NCI-H2171 (cell line): ENCODE measurements at regions not wholly inside any gene's neighbourhood (a gene's known extent, or its start where the extent isn't known, plus 50 kb on each side); places are given as distances from the start of the nearest gene placed in this dataset.

Source experiments
- DNase-seq: peaks from one replicate; lab custom pipeline; 2025; lab: John Stamatoyannopoulos, UW

- no peak for DNase-seq
Observed at GRCh38 chr9:89745601-89746376, 141.0 kb downstream of the GADD45G start.

GRCh38 chr9:89746385-89747116 is 141.7 kb downstream of the GADD45G start:
- no peak for DNase-seq

GRCh38 chr9:89747596-89747995 is 142.8 kb downstream of the GADD45G start:
- DNase-seq = no peak

- DNase-seq = no peak
Observed at GRCh38 chr9:89748021-89748670, 143.3 kb downstream of the GADD45G start.

- no peak for DNase-seq
Observed at GRCh38 chr9:89748831-89749499, 144.2 kb downstream of the GADD45G start.

- DNase-seq = no peak
Observed at GRCh38 chr9:89749500-89750116, 144.8 kb downstream of the GADD45G start.

- DNase-seq = no peak
Observed at GRCh38 chr9:89750117-89750791, 145.4 kb downstream of the GADD45G start.

- DNase-seq = no peak
Observed at GRCh38 chr9:89751079-89751825, 146.4 kb downstream of the GADD45G start.

- no peak for DNase-seq
Observed at GRCh38 chr9:89752154-89752553, 147.3 kb downstream of the GADD45G start.

GRCh38 chr9:89753472-89754055 is 148.8 kb downstream of the GADD45G start:
- DNase-seq = no peak

GRCh38 chr9:89754193-89754592 is 149.4 kb downstream of the GADD45G start:
- no peak for DNase-seq

- peak; percentile 33 for DNase-seq
Observed at GRCh38 chr9:89755821-89756220, 151.0 kb downstream of the GADD45G start.

GRCh38 chr9:89756891-89757537 is 152.2 kb downstream of the GADD45G start:
- DNase-seq = no peak

- DNase-seq = no peak
Observed at GRCh38 chr9:89757776-89758528, 153.1 kb downstream of the GADD45G start.

- no peak for DNase-seq
Observed at GRCh38 chr9:89759572-89759971, 154.8 kb downstream of the GADD45G start.

- no peak for DNase-seq
Observed at GRCh38 chr9:89760123-89760522, 155.3 kb downstream of the GADD45G start.

- no peak for DNase-seq
Observed at GRCh38 chr9:89764217-89764616, 159.4 kb downstream of the GADD45G start.

- no peak for DNase-seq
Observed at GRCh38 chr9:89765211-89765946, 160.6 kb downstream of the GADD45G start.
